Loucy (cell line): ENCODE measurements at regions not wholly inside any gene's neighbourhood (a gene's known extent, or its start where the extent isn't known, plus 50 kb on each side); places are given as distances from the start of the nearest gene placed in this dataset.

Experiments used
- H2AFZ ChIP-seq: fragments of 200-600 bp; sonication (generic); 2 replicates; pipeline ENCODE4 v1.6.0; 2016; ENCODE audit warnings: antibody characterized with exemption, mild to moderate bottlenecking, low read length, moderate library complexity
- H3F3A ChIP-seq: fragments of 200-600 bp; 2 replicates; pipeline ENCODE4 v1.6.0; 2016; ENCODE audit warnings: antibody characterized with exemption, low read depth, mild to moderate bottlenecking
- H3K27me3 ChIP-seq: fragments of 200-600 bp; sonication (generic); 2 replicates; pipeline ENCODE4 v1.6.1; 2014; ENCODE audit warnings: low read length, mild to moderate bottlenecking; ENCODE audit not compliant: insufficient read depth, poor library complexity, severe bottlenecking
- H3K36me3 ChIP-seq: fragments of 200-600 bp; sonication (generic); 2 replicates; pipeline ENCODE4 v1.6.1; 2016; ENCODE audit warnings: low read length; ENCODE audit not compliant: insufficient read depth
- H3K4me1 ChIP-seq: fragments of 200-600 bp; sonication (generic); 2 replicates; pipeline ENCODE4 v1.5.1; 2014; ENCODE audit warnings: low read length, mild to moderate bottlenecking; ENCODE audit not compliant: insufficient read depth, poor library complexity, severe bottlenecking
- H3K4me2 ChIP-seq: fragments of 200-600 bp; sonication (generic); 2 replicates; pipeline ENCODE4 v1.6.0; 2014; ENCODE audit warnings: antibody characterized with exemption, low read length, low read depth, mild to moderate bottlenecking; ENCODE audit not compliant: poor library complexity, severe bottlenecking
- H3K4me3 ChIP-seq: fragments of 200-600 bp; sonication (generic); 2 replicates; pipeline ENCODE4 v1.5.1; 2014; ENCODE audit warnings: low read length, mild to moderate bottlenecking, mixed read lengths; ENCODE audit not compliant: poor library complexity, severe bottlenecking
- H3K79me2 ChIP-seq: fragments of 200-600 bp; sonication (generic); 2 replicates; pipeline ENCODE4 v1.6.1; 2014; ENCODE audit warnings: low read length; ENCODE audit not compliant: insufficient read depth
- H3K9ac ChIP-seq: fragments of 200-600 bp; sonication (generic); 2 replicates; pipeline ENCODE4 v1.6.0; 2014; ENCODE audit warnings: mild to moderate bottlenecking, low read depth, low read length, moderate library complexity; ENCODE audit not compliant: poor library complexity, severe bottlenecking
- H3K9me2 ChIP-seq: fragments of 200-600 bp; sonication (generic); replicated peaks from 2 replicates; pipeline ENCODE4 v1.6.1; 2016; ENCODE audit warnings: low read depth, low read length, mixed read lengths
- H3K9me3 ChIP-seq: fragments of 200-600 bp; sonication (generic); 2 replicates; pipeline ENCODE4 v1.6.1; 2014; ENCODE audit warnings: mild to moderate bottlenecking, antibody characterized with exemption, low read length, low read depth; ENCODE audit not compliant: insufficient read depth
- H4K20me1 ChIP-seq: fragments of 200-600 bp; sonication (generic); 2 replicates; pipeline ENCODE4 v1.6.0; 2014; ENCODE audit warnings: antibody characterized with exemption, low read length, mild to moderate bottlenecking; ENCODE audit not compliant: insufficient read depth, poor library complexity, severe bottlenecking
- EZH2phosphoT487 ChIP-seq: fragments of 200-600 bp; IDR thresholded peaks from 2 replicates; pipeline ENCODE4 v1.6.1; 2018; ENCODE audit warnings: antibody characterized with exemption, mild to moderate bottlenecking, moderate library complexity, borderline replicate concordance
- TF ChIP-seq, protein P1 (sequence below): fragments of 200-600 bp; sonication (generic); conservative IDR thresholded peaks from 2 replicates; pipeline ENCODE4 v1.5.1; 2014; ENCODE audit warnings: mild to moderate bottlenecking, antibody characterized with exemption, low read length

GRCh38 chr1:58262702-58263101 lies 283.8 kb downstream of the OMA1 start:
- H3K36me3 ChIP-seq = no peaks in the 10 kb centered on the region
- 0 out of 2 replicates have a peak, but pooled peaks cover 3% of the 10 kb centered on the region for H3K9me2 ChIP-seq
- no peaks in the 10 kb centered on the region for H3K27me3 ChIP-seq
- TF ChIP-seq, protein P1, sequence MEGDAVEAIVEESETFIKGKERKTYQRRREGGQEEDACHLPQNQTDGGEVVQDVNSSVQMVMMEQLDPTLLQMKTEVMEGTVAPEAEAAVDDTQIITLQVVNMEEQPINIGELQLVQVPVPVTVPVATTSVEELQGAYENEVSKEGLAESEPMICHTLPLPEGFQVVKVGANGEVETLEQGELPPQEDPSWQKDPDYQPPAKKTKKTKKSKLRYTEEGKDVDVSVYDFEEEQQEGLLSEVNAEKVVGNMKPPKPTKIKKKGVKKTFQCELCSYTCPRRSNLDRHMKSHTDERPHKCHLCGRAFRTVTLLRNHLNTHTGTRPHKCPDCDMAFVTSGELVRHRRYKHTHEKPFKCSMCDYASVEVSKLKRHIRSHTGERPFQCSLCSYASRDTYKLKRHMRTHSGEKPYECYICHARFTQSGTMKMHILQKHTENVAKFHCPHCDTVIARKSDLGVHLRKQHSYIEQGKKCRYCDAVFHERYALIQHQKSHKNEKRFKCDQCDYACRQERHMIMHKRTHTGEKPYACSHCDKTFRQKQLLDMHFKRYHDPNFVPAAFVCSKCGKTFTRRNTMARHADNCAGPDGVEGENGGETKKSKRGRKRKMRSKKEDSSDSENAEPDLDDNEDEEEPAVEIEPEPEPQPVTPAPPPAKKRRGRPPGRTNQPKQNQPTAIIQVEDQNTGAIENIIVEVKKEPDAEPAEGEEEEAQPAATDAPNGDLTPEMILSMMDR = no peak
- TF ChIP-seq EZH2phosphoT487 = no peak
- H3K9ac ChIP-seq = no peak overlapping the region
- H3K4me3 ChIP-seq = no peak overlapping the region
- H2AFZ ChIP-seq = no peak overlapping the region
- H3K4me1 ChIP-seq = no peaks in the 10 kb centered on the region
- no peaks in the 10 kb centered on the region for H3K9me3 ChIP-seq
- H3K79me2 ChIP-seq = no peaks in the 10 kb centered on the region
- no peak overlapping the region for H3K4me2 ChIP-seq
- no peaks in the 10 kb centered on the region for H4K20me1 ChIP-seq
- no peaks in the 10 kb centered on the region for H3F3A ChIP-seq

DNA sequence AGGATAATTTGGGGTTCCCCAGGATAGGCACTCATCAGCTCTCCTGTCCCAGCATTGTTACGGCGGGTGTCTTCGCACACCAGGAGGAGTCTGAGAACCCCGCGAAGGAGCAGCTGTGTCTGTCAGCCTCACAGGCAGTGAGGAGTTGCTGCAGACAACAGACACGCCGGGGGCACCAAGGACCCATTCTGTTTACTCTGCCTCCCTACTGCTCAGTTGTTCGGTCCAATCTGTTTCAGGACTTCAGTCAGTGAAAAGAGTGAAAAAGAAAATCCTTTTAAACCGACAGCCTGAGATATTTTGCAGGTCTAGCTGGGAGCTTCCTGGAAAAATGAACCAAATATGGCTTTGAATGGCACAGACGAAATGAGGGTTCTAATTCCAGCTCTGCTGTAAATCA lies 288.4 kb downstream of the OMA1 start:
- H3K9ac ChIP-seq = no peak overlapping the region
- no peaks in the 10 kb centered on the region for H3K4me1 ChIP-seq
- no peaks in the 10 kb centered on the region for H3K9me2 ChIP-seq
- H3K36me3 ChIP-seq = no peaks in the 10 kb centered on the region
- H3F3A ChIP-seq = no peaks in the 10 kb centered on the region
- H4K20me1 ChIP-seq = no peaks in the 10 kb centered on the region
- H3K27me3 ChIP-seq = no peaks in the 10 kb centered on the region
- H3K79me2 ChIP-seq = no peaks in the 10 kb centered on the region
- no peak overlapping the region for H2AFZ ChIP-seq
- no peaks in the 10 kb centered on the region for H3K9me3 ChIP-seq
- no peak overlapping the region for H3K4me2 ChIP-seq
- TF ChIP-seq, protein P1 = no peak
- TF ChIP-seq EZH2phosphoT487 = no peak
- H3K4me3 ChIP-seq = no peak overlapping the region

DNA sequence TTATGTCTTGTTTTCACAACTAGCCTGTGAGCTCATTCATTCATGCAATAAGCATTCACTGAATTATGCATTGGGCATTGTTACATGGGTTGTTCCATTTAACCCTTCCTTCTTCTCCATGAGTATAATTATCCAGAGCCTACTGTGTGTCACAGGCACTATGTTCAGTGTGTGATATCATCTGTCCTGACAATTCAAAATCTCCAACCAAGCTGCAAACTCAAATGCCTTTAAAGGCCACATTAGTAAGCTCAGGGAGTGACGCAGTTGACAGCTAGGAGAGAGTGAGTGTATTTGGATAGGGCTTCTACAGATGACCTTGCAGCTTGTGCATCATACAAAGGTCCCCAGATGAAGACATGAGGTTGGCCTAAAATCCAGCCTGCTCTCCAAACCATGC lies 289.5 kb downstream of the OMA1 start:
- no peak overlapping the region for H3K9ac ChIP-seq

More for the DNA sequence above, 289.5 kb downstream of the OMA1 start:
- Histone ChIP-seq H3K4me2 (no peak overlapping the region), H3K9me2 (no peaks in the 10 kb centered on the region), H4K20me1 (no peaks in the 10 kb centered on the region), H3K27me3 (no peaks in the 10 kb centered on the region), H3K4me1 (no peaks in the 10 kb centered on the region), H3K9me3 (no peaks in the 10 kb centered on the region), H3K4me3 (no peak overlapping the region), H2AFZ (no peak overlapping the region), H3K36me3 (no peaks in the 10 kb centered on the region), H3K79me2 (no peaks in the 10 kb centered on the region), H3F3A (no peaks in the 10 kb centered on the region)
- no peak for TF ChIP-seq EZH2phosphoT487
- TF ChIP-seq, protein P1 = no peak
